Sciatic nerve (tissue), 2 donors: ENCODE measurements at regions not wholly inside any gene's neighbourhood (a gene's known extent, or its start where the extent isn't known, plus 50 kb on each side); places are given as distances from the start of the nearest gene placed in this dataset.
"Not testable (repeated sequence)": the region's sequence is repeated elsewhere in the genome, so short reads cannot be mapped to it uniquely, and the experiment has no call there.

Experiments
- ATAC-seq: fragments of 200-7000 bp; cut with Tn5 transposase; one replicate; pipeline ENCODE4 v1.9.1; 2020; ENCODE audit warnings: mild to moderate bottlenecking, moderate library complexity
- DNase-seq: peaks from one replicate; pipeline ENCODE4 v3.0.0-alpha.2; 2020; ENCODE audit warnings: low spot score
- intact Hi-C: fragments of 100-400 bp; cut with DNase I; formaldehyde crosslinking; loops from one replicate; pipeline ENCODE4 v1.14.2; 2022
- donor health status: DM: no; HTN: no; CAD: no.
- donor health status: DM: no; HTN: no; CAD: no.

GRCh38 chr4:154164931-154165839, 326.4 kb downstream of the DCHS2 start:
- DNase-seq (no peak), ATAC-seq (peak; percentile 92)
- intact Hi-C loops, result no loop called here

DNA sequence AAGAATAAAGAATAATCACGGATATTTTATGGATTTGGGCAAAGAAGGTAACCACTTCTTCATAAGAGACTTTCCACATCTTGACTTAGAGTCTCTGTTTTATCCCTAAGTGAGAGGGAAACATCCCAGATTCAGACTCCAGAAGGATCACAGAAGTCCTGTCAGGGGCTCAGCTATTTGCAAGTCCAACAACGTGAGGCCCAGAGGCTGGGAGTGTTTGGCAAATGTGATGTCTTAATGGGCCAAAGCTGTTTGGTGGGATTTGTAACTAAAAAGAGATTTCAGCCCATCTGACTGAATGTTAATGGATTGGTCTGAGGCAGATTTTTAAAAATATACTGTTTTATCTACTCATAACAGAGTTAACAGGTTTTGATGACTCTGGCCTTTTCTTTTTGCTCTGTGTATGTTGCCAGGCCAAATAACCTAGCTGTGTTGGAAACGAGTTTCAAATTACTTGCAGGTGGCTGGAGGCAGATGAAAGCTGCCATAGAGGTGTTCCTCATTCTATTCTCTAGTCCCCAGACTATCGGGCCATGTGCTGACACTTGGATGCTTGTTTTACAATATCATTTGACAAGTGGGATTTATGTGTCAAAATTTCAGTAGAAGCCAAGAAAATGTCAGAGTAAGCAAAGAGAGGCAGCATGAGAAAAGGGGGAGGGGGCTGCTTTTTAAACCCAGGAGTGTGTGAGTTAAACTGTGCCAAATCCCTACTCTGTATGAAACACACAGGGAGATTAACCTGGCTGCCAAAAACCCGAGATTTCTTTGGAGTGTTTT, 330.9 kb downstream of the DCHS2 start:
- DNase-seq (no peak), ATAC-seq (no peak)
- intact Hi-C loops, result no loop called here

GRCh38 chr4:154158361-154159155, 333.0 kb downstream of the DCHS2 start:
- intact Hi-C loops, result no loop called here
- ATAC-seq (no peak), DNase-seq (no peak)

DNA sequence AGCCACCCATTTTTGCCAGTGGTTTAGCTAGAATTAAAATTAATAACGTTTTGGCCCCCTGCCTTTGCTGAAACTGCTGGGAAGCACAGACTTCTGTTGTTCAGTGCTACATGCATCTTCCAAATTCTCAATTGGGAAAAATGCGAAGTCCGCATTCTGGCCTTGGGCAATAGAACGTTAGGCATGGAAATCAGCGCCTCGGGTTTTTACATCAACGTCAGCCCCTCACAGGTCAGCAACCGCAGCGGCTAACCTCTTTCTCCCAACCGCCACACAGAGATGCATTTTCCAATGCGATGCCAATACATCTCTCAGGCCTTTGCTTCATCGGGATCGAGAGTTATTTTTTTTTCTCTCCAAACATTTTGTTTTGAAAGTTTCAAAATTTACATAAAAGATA, 339.1 kb downstream of the DCHS2 start:
- ATAC-seq, result no peak
- intact Hi-C loops, result no loop called here
- DNase-seq, result no peak

DNA sequence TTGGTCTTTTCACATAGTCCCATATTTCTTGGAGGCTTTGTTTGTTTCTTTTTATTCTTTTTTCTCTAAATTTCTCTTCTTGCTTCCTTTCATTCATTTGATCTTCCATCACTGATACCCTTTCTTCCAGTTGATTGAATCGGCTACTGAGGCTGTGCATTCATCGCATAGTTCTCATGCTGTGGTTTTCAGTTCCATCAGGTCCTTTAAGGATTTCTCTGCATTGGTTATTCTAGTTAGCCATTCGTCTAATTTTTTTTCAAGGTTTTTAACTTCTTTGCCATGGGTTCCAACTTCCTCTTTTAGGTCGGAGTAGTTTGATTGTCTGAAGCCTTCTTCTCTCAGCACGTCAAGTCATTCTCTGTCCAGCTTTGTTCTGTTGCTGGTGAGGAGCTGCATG, 342.4 kb downstream of the DCHS2 start:
- DNase-seq, ATAC-seq, intact Hi-C loops: not testable (repeated sequence)

DNA sequence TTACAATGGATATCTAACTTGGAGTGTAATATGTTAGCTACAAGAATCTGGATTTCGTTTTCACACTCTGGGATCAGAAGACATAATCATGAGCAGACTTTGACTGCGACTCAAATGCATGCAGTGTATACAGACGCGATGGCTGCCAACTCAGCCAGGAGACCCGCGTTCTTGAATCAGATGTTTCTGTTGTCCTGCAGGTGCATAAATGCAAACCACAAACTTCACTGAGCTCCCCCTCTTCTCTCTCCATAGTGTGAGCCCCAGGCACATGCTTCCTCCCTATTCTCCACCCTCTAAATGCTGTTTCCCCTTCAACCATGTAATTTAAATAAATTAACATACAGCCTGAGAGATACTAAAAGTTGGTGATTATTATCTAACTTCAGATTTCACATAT, 347.9 kb downstream of the DCHS2 start:
- intact Hi-C loops, result no loop called here
- no peak for DNase-seq
- ATAC-seq, result peak; percentile 17

GRCh38 chr4:154142664-154143063, 348.9 kb downstream of the DCHS2 start:
- DNase-seq, result no peak
- no peak for ATAC-seq

DNA sequence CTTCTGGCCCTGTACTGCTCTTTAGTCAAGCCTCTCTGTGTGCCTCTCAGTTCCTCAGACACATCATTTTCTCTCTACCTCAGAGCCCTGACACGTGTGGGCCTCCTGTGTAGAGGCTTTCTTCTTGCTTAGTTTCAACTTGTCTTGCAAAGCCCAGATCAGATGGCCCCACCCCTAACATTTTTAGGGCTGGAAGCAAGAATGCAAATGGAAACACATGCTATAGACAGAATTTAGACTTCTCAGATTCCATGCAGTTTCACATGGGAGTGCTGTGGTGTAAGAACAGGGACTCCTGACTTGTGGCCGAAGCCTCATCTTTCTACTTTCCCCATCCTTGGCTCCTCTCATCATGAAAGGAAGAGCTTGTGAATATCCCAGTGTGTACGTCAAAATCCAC, 350.7 kb downstream of the DCHS2 start:
- ATAC-seq (no peak), DNase-seq (no peak)
- intact Hi-C loops, result no loop called here

More at GRCh38 chr4:154142664-154143063, 348.9 kb downstream of the DCHS2 start:
- intact Hi-C loops, result no loop called here

DNA sequence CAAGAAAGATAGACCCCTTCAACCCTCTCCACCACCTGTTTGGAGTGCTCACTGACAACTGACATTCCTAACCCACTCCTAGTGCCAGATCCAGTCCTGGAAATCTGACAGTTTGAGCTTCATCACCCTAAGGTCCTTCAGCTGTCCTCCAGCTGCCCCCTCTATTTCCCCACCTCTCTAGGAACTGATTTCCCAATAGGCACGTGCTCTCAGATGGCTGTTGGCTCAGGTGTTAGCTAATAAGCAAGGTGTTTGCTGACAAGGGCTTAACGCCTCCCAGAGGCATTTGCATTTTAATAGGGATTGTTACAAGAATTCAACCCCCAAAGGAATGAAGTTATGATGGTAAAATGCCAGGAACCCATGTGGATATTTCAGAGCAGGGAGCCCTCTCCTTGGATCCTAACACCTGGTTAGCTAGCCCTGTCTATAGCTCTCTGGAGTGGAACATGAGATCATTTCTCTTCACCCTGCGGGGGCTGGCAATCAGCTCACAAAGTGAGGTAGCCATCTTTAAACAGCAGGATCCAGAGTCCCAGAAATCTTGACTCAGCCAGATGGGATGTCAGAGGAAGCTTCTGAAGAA, 348.5 kb upstream of the SFRP2 start:
- ATAC-seq, result no peak
- intact Hi-C loops, result no loop called here

GRCh38 chr4:154135576-154135975, 346.7 kb upstream of the SFRP2 start:
- intact Hi-C loops, result no loop called here

More for the DNA sequence above, 348.5 kb upstream of the SFRP2 start:
- DNase-seq, result no peak

DNA sequence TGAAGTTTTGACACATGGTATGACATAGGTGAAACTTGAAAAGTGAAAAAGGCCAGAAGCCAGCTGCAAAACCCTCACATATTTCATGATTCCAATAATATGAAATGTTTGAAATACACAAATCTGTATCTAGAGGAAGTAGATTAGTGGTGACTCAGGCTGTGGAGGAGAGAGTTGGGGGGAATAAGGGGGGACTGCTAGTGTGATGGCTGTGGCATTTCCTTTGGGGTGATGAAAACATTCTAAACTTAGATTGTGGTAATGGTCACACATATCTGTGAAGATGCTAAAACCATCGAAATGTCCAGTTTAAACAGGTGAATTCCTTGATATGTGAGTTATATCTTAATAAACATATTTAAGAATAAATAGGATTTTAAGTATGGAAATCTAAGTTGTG, 343.5 kb upstream of the SFRP2 start:
- ATAC-seq (no peak), DNase-seq (no peak)
- intact Hi-C loops, result no loop called here

More at GRCh38 chr4:154135576-154135975, 346.7 kb upstream of the SFRP2 start:
- DNase-seq (no peak), ATAC-seq (no peak)

DNA sequence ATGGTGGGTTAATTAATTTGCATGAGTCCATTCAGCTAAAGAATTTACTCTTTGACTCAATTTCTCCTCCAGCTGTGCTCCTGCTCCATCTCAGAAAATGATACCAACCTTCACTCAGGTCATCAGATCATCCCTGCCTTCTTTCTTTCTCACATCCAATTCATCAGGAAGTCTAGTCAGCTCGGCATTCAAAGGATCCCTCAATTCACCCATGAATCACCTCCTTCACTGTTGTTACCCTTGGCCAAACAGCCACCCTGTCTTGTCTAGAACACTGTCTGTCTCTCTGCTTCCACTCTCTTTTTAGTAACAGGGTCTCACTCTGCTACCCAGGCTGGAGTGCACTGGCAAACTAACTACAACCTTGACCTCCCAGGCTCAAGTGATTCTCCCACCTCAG, 337.4 kb upstream of the SFRP2 start:
- ATAC-seq (no peak), DNase-seq (no peak)
- intact Hi-C loops, result no loop called here

DNA sequence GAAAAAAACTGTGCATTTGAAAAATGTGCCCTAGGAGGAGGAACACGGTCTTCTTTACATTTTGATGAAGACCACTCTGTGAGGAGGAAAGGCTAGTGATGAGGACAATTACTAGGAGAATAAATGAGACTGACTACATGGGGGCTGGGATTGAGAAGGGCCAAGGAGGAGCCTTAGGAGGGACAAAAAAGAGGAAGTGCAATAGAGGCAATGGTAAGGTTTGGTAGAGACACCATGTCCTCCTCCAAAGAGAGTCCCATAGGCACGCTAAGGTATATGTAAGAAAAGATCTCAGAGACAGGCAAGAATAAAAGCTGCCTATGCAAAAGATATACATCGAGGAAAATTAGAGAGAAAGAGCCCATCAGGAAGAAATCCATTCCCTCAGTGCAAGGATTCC, 336.5 kb upstream of the SFRP2 start:
- DNase-seq (no peak), ATAC-seq (no peak)
- intact Hi-C loops, result no loop called here

DNA sequence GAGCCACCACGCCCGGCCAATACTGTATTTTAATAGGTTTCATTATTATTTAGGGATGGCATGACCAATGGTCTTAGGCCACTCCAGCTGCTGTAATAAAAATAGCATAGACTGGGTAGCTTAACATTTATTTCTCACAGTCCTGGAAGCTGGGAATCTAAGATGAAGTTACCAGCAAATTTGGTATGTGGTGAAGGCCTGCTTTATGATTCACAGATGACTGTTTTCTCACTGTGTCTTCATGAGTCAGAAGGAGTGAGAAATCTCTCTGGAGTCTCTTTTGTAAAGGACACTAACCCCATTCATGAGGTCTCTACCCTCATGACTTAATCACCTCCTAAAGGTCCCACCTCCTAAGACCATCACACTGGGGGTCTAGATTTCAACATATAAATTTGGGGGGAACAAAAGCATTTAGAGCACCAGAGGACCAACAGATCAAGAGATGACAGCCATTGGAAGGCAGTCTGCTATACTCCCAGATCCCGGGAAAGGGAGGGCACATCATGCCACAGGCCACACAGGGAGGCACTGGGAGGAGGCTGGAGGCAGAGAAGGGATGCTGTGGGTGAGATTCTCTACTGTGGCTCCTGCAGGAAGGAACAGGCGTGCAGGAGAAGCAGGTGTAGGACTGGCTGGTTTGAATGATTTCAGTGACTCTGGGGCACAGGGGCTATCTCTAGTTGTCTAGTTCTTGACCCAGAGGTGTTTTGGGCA, 335.8 kb upstream of the SFRP2 start:
- ATAC-seq, result no peak
- intact Hi-C loops, result no loop called here
- DNase-seq, result no peak

DNA sequence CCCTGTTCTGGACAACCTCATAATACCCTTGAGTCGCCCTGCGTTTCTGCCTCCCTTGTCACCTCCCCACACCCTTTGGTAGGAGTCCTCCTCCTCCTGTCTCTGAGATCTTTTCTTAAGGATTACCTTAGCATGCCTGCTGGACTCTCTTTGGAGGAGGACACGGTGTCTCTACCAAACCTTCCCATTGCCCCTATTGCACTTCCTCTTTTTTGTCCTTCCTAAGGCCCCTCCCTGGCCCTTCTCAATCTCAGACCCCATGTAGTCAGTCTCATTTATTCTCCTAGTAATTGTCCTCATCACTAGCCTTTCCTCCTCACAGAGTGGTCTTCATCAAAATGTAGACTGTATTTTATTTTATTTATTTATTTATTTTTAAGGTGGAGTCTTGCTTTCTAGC, 335.0 kb upstream of the SFRP2 start:
- ATAC-seq, result no peak
- intact Hi-C loops, result no loop called here

GRCh38 chr4:154120690-154121345, 331.9 kb upstream of the SFRP2 start:
- ATAC-seq, result no peak
- intact Hi-C loops, result no loop called here
- no peak for DNase-seq

More for the DNA sequence above, 335.0 kb upstream of the SFRP2 start:
- no peak for DNase-seq

- ATAC-seq (no peak), DNase-seq (no peak)
- intact Hi-C loops, result no loop called here
These were observed 331.3 kb upstream of the SFRP2 start for GRCh38 chr4:154120006-154120676.
